ENCODE measurements at regions not wholly inside any gene's neighbourhood (a gene's known extent, or its start where the extent isn't known, plus 50 kb on each side); places are given as distances from the start of the nearest gene placed in this dataset.

GRCh38 chr18:10379522-10379921, 74.9 kb upstream of the APCDD1 start:
- no peaks in the 10 kb centered on the region for H3K9me3 ChIP-seq (ENCODE audit: low read length)
- no peak overlapping the region for H2AFZ ChIP-seq (ENCODE audit: low read depth, low read length)

GRCh38 chr18:10381516-10381915, 72.9 kb upstream of the APCDD1 start:
- Histone ChIP-seq H3K27ac (ENCODE audit: low read length) (no peak overlapping the region), H3K79me2 (replicated peaks; ENCODE audit: insufficient read depth, low read length) (no peaks in the 10 kb centered on the region), H2AFZ (ENCODE audit: low read depth, low read length) (no peak overlapping the region), H3F3A (ENCODE audit: insufficient read depth, low read length, poor library complexity, severe bottlenecking) (no peaks in the 10 kb centered on the region), H3K27me3 (ENCODE audit: insufficient read depth, low read depth, low read length) (no peaks in the 10 kb centered on the region), H3K4me2 (ENCODE audit: low read length) (no peak overlapping the region), H3K9me2 (ENCODE audit: insufficient read depth, low read length) (no peaks in the 10 kb centered on the region), H3K9ac (ENCODE audit: low read length) (no peak overlapping the region), H3K9me3 (ENCODE audit: low read length) (no peaks in the 10 kb centered on the region), H4K20me1 (ENCODE audit: insufficient read depth) (no peaks in the 10 kb centered on the region), H3K4me3 (ENCODE audit: low read length) (no peak overlapping the region), H3K36me3 (ENCODE audit: insufficient read depth, low read length) (no peaks in the 10 kb centered on the region)
- no peak for TF ChIP-seq TAF1 (IDR thresholded peaks at IDR 0.05; ENCODE audit: low read depth)
- no peak for TF ChIP-seq CTCF (IDR thresholded peaks at IDR 0.05; ENCODE audit: poor library complexity, severe bottlenecking)
- no peak for TF ChIP-seq MXI1 (conservative IDR thresholded peaks at IDR 0.05; ENCODE audit: poor library complexity, severe bottlenecking)
- TF ChIP-seq POLR2AphosphoS5 (IDR thresholded peaks at IDR 0.05): no peak
- no peak for TF ChIP-seq EP300 (conservative IDR thresholded peaks at IDR 0.05; ENCODE audit: poor library complexity, severe bottlenecking)
- no peak for TF ChIP-seq RAD21 (conservative IDR thresholded peaks at IDR 0.05)
- TF ChIP-seq EZH2 (IDR thresholded peaks at IDR 0.05; ENCODE audit: borderline replicate concordance, insufficient read depth, low read length, poor library complexity, severe bottlenecking): no peak
- no peak for TF ChIP-seq SMC3 (conservative IDR thresholded peaks at IDR 0.05; ENCODE audit: poor library complexity)

More at GRCh38 chr18:10379522-10379921, 74.9 kb upstream of the APCDD1 start:
- Histone ChIP-seq H3K27me3 (ENCODE audit: insufficient read depth, low read depth, low read length) (no peaks in the 10 kb centered on the region), H3K79me2 (replicated peaks; ENCODE audit: insufficient read depth, low read length) (no peaks in the 10 kb centered on the region), H3K27ac (ENCODE audit: low read length) (no peak overlapping the region), H3K9ac (ENCODE audit: low read length) (no peak overlapping the region), H3K36me3 (ENCODE audit: insufficient read depth, low read length) (no peaks in the 10 kb centered on the region), H3K9me2 (ENCODE audit: insufficient read depth, low read length) (no peaks in the 10 kb centered on the region), H3K4me3 (ENCODE audit: low read length) (no peak overlapping the region), H3F3A (ENCODE audit: insufficient read depth, low read length, poor library complexity, severe bottlenecking) (no peaks in the 10 kb centered on the region), H3K4me2 (ENCODE audit: low read length) (no peak overlapping the region), H4K20me1 (ENCODE audit: insufficient read depth) (no peaks in the 10 kb centered on the region)
- TF ChIP-seq RAD21 (conservative IDR thresholded peaks at IDR 0.05): no peak
- TF ChIP-seq CTCF (IDR thresholded peaks at IDR 0.05; ENCODE audit: poor library complexity, severe bottlenecking): no peak
- no peak for TF ChIP-seq SMC3 (conservative IDR thresholded peaks at IDR 0.05; ENCODE audit: poor library complexity)
- no peak for TF ChIP-seq REST (IDR thresholded peaks at IDR 0.05; ENCODE audit: borderline replicate concordance)
- TF ChIP-seq EZH2 (IDR thresholded peaks at IDR 0.05; ENCODE audit: borderline replicate concordance, insufficient read depth, low read length, poor library complexity, severe bottlenecking): no peak
